GM23338 (cell line): ENCODE measurements at regions not wholly inside any gene's neighbourhood (a gene's known extent, or its start where the extent isn't known, plus 50 kb on each side); places are given as distances from the start of the nearest gene placed in this dataset.

Experiments
- ATAC-seq: fragments of 200-7000 bp; cut with Tn5 transposase; 3 replicates; pipeline ENCODE4 v1.9.1; 2020
- DNase-seq: peaks from one replicate; pipeline ENCODE4 v3.0.0-alpha.2; 2015; ENCODE audit warnings: low spot score
- H2AFZ ChIP-seq: fragments of 200-600 bp; sonication (generic); 2 replicates; pipeline ENCODE4 v1.8.0; 2016; ENCODE audit warnings: antibody characterized with exemption, mild to moderate bottlenecking, moderate library complexity
- H3F3A ChIP-seq: fragments of 200-600 bp; sonication (generic); replicated peaks from 2 replicates; pipeline ENCODE4 v1.8.0; 2017; ENCODE audit warnings: antibody characterized with exemption, mixed run types, low read depth
- H3K27ac ChIP-seq: fragments of 200-600 bp; sonication (generic); 2 replicates; pipeline ENCODE4 v1.6.1; 2016; ENCODE audit warnings: low read depth
- H3K27me3 ChIP-seq: fragments of 200-600 bp; sonication (generic); 2 replicates; pipeline ENCODE4 v1.8.0; 2016; ENCODE audit warnings: mild to moderate bottlenecking, mixed run types, moderate library complexity; ENCODE audit not compliant: insufficient read depth
- H3K36me3 ChIP-seq: fragments of 200-600 bp; sonication (generic); 2 replicates; pipeline ENCODE4 v1.8.0; 2016; ENCODE audit warnings: mild to moderate bottlenecking; ENCODE audit not compliant: insufficient read depth
- H3K4me1 ChIP-seq: fragments of 200-600 bp; sonication (generic); 2 replicates; pipeline ENCODE4 v1.8.0; 2016; ENCODE audit warnings: mild to moderate bottlenecking, moderate library complexity; ENCODE audit not compliant: insufficient read depth
- H3K4me2 ChIP-seq: fragments of 200-600 bp; sonication (generic); 2 replicates; pipeline ENCODE4 v1.7.1; 2017; ENCODE audit warnings: mixed run types
- H3K4me3 ChIP-seq: fragments of 200-600 bp; sonication (generic); 2 replicates; pipeline ENCODE4 v1.6.1; 2016; ENCODE audit warnings: mixed run types
- H3K79me2 ChIP-seq: fragments of 200-600 bp; sonication (generic); replicated peaks from 2 replicates; pipeline ENCODE4 v1.8.0; 2017; ENCODE audit warnings: mild to moderate bottlenecking; ENCODE audit not compliant: insufficient read depth
- H3K9me2 ChIP-seq: fragments of 200-600 bp; sonication (generic); 2 replicates; pipeline ENCODE4 v1.8.0; 2017; ENCODE audit not compliant: insufficient read depth
- H4K20me1 ChIP-seq: fragments of 200-600 bp; sonication (generic); replicated peaks from 2 replicates; pipeline ENCODE4 v1.8.0; 2017; ENCODE audit warnings: mild to moderate bottlenecking; ENCODE audit not compliant: insufficient read depth
- H3K27ac Mint-ChIP-seq: 2 replicates; pipeline ENCODE4 v1.8.0; 2020; ENCODE audit warnings: inconsistent platforms, mild to moderate bottlenecking, moderate library complexity, mixed read lengths
- H3K27me3 Mint-ChIP-seq: 3 replicates; pipeline ENCODE4 v1.8.0; 2022; ENCODE audit warnings: low read depth, mild to moderate bottlenecking, moderate library complexity, mixed read lengths, inconsistent platforms; ENCODE audit not compliant: insufficient read depth, poor library complexity
- H3K36me3 Mint-ChIP-seq: 3 replicates; pipeline ENCODE4 v1.8.0; 2021; ENCODE audit warnings: low read depth, mild to moderate bottlenecking, inconsistent platforms, moderate library complexity, mixed read lengths
- H3K4me1 Mint-ChIP-seq: 3 replicates; pipeline ENCODE4 v1.8.0; 2020; ENCODE audit warnings: mild to moderate bottlenecking, inconsistent platforms, mixed read lengths
- H3K4me3 Mint-ChIP-seq: 3 replicates; pipeline ENCODE4 v1.8.0; 2021; ENCODE audit warnings: moderate library complexity, mild to moderate bottlenecking, inconsistent platforms, mixed read lengths
- H3K9me3 Mint-ChIP-seq: 3 replicates; pipeline ENCODE4 v1.8.0; 2020; ENCODE audit warnings: moderate library complexity, mild to moderate bottlenecking, inconsistent platforms, mixed read lengths
- EZH2 ChIP-seq: fragments of 200-600 bp; sonication (generic); IDR thresholded peaks from one replicate; pipeline ENCODE4 v1.8.0; 2017; ENCODE audit warnings: antibody characterized with exemption, mild to moderate bottlenecking, low read depth; ENCODE audit not compliant: unreplicated experiment
- JUNB ChIP-seq: IDR thresholded peaks from one replicate; pipeline ENCODE4 v1.6.1; 2016; ENCODE audit warnings: antibody characterized with exemption; ENCODE audit not compliant: unreplicated experiment
- TF ChIP-seq, protein P1 (sequence below): fragments of 250-450 bp; sonication (Bioruptor Pico); IDR thresholded peaks from 2 replicates; pipeline ENCODE4 v1.5.0; 2020; ENCODE audit warnings: mild to moderate bottlenecking, moderate library complexity
- TF ChIP-seq, protein P2 (sequence below): IDR thresholded peaks from one replicate; pipeline ENCODE4 v1.6.1; 2018; ENCODE audit warnings: antibody characterized with exemption; ENCODE audit not compliant: unreplicated experiment

DNA sequence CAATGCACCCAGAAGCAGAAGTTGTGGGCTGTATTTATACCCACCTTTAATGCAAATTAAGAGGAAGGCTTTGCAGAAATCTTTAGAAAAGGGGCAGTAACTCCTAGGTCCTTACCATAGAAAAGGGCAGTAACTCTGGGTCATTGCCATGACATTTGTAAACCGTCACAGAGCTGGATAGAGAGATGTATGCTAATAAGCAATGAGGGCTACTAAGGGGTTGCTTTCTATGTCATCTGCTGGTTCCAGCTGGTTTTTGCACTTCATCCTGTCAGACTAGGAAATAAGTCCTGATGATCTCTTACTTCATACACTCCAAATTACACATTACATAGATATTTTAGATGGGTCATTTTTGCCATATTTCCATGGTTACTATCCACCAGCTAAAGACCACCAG, 299.1 kb upstream of the TYRP1 start (continued):
- TF ChIP-seq, protein P1, sequence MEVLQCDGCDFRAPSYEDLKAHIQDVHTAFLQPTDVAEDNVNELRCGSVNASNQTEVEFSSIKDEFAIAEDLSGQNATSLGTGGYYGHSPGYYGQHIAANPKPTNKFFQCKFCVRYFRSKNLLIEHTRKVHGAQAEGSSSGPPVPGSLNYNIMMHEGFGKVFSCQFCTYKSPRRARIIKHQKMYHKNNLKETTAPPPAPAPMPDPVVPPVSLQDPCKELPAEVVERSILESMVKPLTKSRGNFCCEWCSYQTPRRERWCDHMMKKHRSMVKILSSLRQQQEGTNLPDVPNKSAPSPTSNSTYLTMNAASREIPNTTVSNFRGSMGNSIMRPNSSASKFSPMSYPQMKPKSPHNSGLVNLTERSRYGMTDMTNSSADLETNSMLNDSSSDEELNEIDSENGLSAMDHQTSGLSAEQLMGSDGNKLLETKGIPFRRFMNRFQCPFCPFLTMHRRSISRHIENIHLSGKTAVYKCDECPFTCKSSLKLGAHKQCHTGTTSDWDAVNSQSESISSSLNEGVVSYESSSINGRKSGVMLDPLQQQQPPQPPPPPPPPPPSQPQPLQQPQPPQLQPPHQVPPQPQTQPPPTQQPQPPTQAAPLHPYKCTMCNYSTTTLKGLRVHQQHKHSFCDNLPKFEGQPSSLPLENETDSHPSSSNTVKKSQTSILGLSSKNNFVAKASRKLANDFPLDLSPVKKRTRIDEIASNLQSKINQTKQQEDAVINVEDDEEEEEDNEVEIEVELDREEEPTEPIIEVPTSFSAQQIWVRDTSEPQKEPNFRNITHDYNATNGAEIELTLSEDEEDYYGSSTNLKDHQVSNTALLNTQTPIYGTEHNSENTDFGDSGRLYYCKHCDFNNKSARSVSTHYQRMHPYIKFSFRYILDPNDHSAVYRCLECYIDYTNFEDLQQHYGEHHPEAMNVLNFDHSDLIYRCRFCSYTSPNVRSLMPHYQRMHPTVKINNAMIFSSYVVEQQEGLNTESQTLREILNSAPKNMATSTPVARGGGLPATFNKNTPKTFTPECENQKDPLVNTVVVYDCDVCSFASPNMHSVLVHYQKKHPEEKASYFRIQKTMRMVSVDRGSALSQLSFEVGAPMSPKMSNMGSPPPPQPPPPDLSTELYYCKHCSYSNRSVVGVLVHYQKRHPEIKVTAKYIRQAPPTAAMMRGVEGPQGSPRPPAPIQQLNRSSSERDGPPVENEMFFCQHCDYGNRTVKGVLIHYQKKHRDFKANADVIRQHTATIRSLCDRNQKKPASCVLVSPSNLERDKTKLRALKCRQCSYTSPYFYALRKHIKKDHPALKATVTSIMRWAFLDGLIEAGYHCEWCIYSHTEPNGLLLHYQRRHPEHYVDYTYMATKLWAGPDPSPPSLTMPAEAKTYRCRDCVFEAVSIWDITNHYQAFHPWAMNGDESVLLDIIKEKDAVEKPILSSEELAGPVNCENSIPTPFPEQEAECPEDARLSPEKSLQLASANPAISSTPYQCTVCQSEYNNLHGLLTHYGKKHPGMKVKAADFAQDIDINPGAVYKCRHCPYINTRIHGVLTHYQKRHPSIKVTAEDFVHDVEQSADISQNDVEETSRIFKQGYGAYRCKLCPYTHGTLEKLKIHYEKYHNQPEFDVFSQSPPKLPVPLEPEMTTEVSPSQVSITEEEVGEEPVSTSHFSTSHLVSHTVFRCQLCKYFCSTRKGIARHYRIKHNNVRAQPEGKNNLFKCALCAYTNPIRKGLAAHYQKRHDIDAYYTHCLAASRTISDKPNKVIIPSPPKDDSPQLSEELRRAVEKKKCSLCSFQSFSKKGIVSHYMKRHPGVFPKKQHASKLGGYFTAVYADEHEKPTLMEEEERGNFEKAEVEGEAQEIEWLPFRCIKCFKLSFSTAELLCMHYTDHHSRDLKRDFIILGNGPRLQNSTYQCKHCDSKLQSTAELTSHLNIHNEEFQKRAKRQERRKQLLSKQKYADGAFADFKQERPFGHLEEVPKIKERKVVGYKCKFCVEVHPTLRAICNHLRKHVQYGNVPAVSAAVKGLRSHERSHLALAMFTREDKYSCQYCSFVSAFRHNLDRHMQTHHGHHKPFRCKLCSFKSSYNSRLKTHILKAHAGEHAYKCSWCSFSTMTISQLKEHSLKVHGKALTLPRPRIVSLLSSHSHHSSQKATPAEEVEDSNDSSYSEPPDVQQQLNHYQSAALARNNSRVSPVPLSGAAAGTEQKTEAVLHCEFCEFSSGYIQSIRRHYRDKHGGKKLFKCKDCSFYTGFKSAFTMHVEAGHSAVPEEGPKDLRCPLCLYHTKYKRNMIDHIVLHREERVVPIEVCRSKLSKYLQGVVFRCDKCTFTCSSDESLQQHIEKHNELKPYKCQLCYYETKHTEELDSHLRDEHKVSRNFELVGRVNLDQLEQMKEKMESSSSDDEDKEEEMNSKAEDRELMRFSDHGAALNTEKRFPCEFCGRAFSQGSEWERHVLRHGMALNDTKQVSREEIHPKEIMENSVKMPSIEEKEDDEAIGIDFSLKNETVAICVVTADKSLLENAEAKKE (CRISPR knock-in tag), result no peak
- no peak for TF ChIP-seq JUNB

DNA sequence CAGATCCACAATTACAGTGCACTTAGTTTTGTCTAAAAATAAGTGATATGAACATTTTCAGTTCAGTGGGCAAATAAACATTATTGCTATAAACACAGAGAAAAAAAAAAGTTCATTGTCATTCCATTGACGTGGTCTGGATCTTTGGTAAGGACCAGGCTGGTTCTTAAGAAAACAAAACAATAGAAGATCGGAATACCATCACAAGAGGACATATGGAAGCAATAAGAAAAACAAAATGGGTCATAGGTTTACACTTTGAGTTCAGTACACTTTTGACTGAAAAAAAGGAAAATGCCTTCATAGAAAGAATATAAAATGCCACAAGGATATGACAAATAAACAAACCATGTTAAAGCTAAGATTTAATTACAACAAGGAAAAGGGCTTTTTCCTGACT, 289.5 kb upstream of the TYRP1 start:
- no peaks in the 10 kb centered on the region for H3K9me3 Mint-ChIP-seq
- H3K27ac Mint-ChIP-seq, result no peak overlapping the region
- no peaks in the 10 kb centered on the region for H3K4me1 Mint-ChIP-seq
- TF ChIP-seq, protein P2, sequence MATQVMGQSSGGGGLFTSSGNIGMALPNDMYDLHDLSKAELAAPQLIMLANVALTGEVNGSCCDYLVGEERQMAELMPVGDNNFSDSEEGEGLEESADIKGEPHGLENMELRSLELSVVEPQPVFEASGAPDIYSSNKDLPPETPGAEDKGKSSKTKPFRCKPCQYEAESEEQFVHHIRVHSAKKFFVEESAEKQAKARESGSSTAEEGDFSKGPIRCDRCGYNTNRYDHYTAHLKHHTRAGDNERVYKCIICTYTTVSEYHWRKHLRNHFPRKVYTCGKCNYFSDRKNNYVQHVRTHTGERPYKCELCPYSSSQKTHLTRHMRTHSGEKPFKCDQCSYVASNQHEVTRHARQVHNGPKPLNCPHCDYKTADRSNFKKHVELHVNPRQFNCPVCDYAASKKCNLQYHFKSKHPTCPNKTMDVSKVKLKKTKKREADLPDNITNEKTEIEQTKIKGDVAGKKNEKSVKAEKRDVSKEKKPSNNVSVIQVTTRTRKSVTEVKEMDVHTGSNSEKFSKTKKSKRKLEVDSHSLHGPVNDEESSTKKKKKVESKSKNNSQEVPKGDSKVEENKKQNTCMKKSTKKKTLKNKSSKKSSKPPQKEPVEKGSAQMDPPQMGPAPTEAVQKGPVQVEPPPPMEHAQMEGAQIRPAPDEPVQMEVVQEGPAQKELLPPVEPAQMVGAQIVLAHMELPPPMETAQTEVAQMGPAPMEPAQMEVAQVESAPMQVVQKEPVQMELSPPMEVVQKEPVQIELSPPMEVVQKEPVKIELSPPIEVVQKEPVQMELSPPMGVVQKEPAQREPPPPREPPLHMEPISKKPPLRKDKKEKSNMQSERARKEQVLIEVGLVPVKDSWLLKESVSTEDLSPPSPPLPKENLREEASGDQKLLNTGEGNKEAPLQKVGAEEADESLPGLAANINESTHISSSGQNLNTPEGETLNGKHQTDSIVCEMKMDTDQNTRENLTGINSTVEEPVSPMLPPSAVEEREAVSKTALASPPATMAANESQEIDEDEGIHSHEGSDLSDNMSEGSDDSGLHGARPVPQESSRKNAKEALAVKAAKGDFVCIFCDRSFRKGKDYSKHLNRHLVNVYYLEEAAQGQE, result no peak
- TF ChIP-seq, protein P1 (CRISPR knock-in tag), result no peak
- TF ChIP-seq EZH2, result no peak

More for the DNA sequence above, 289.5 kb upstream of the TYRP1 start:
- no peaks in the 10 kb centered on the region for H3K79me2 ChIP-seq
- H3K9me2 ChIP-seq, result no peaks in the 10 kb centered on the region
- H3K36me3 ChIP-seq, result no peaks in the 10 kb centered on the region
- H4K20me1 ChIP-seq, result no peaks in the 10 kb centered on the region
- no peak overlapping the region for H3K4me2 ChIP-seq
- no peaks in the 10 kb centered on the region for H3K4me1 ChIP-seq
- no peak overlapping the region for H3K27ac ChIP-seq
- no peaks in the 10 kb centered on the region for H3K27me3 ChIP-seq
- H3K36me3 Mint-ChIP-seq, result no peaks in the 10 kb centered on the region
- no peak overlapping the region for H3K4me3 Mint-ChIP-seq
- no peaks in the 10 kb centered on the region for H3F3A ChIP-seq
- no peak overlapping the region for H3K4me3 ChIP-seq
- H2AFZ ChIP-seq, result no peak overlapping the region
- H3K27me3 Mint-ChIP-seq, result no peaks in the 10 kb centered on the region
- no peak for ATAC-seq
- no peak for DNase-seq
